CD4-positive, alpha-beta T cell (primary cell): ENCODE measurements at regions not wholly inside any gene's neighbourhood (a gene's known extent, or its start where the extent isn't known, plus 50 kb on each side); places are given as distances from the start of the nearest gene placed in this dataset.

ENCODE experiments used
- ATAC-seq: fragments of 200-7000 bp; cut with Tn5 transposase; one replicate; pipeline ENCODE4 v1.10.0; 2022; ENCODE audit warnings: mild to moderate bottlenecking; ENCODE audit not compliant: poor library complexity
- CTCF ChIA-PET: fragments of 350-600 bp; sonication (Branson Sonifier 250); formaldehyde crosslinking; loops from one replicate; lab custom pipeline; 2021; ENCODE audit warnings: antibody characterized with exemption, inconsistent platforms; lab: Charles Lee
- POLR2A ChIA-PET: fragments of 350-600 bp; sonication (Branson Sonifier 250); formaldehyde crosslinking; loops from one replicate; lab custom pipeline; 2021; ENCODE audit warnings: antibody characterized with exemption, inconsistent platforms; lab: Charles Lee
- DNase-seq, 14 experiments: peaks; one replicate each; pipeline ENCODE4 v3.0.0-alpha.2; 2013 to 2020; ENCODE audit warnings: mixed read lengths in 2 of 14
- H3K27ac ChIP-seq, 2 donors: one replicate each; pipeline versions ENCODE4 v1.5.1 to v1.7.0; 2013; ENCODE audit warnings: low read length in 2 of 2, low read depth in 1 of 2, mild to moderate bottlenecking in 1 of 2
- H3K27me3 ChIP-seq, 2 experiments: 1 replicate in 1 of 2; 2 replicates in 1 of 2; pipeline versions ENCODE4 v1.6.1 to v1.7.0; 2013; ENCODE audit warnings: low read length in 2 of 2, control low read depth in 1 of 2, mild to moderate bottlenecking in 1 of 2, moderate library complexity in 1 of 2; ENCODE audit not compliant: insufficient read depth in 2 of 2, control insufficient read depth in 1 of 2
- H3K36me3 ChIP-seq: one replicate; pipeline ENCODE4 v1.6.1; 2013; ENCODE audit warnings: low read length, control low read depth; ENCODE audit not compliant: insufficient read depth
- H3K4me1 ChIP-seq: one replicate; pipeline ENCODE4 v1.6.1; 2013; ENCODE audit warnings: low read length, control low read depth; ENCODE audit not compliant: insufficient read depth
- H3K4me3 ChIP-seq: one replicate; pipeline ENCODE4 v1.5.1; 2013; ENCODE audit warnings: mild to moderate bottlenecking, low read length, moderate library complexity
- H3K9me3 ChIP-seq, 2 experiments: 1 replicate in 1 of 2; 2 replicates in 1 of 2; pipeline versions ENCODE4 v1.6.1 to v1.7.0; 2013; ENCODE audit warnings: low read length in 2 of 2, mild to moderate bottlenecking in 2 of 2, control low read depth in 1 of 2, moderate library complexity in 1 of 2; ENCODE audit not compliant: control insufficient read depth in 1 of 2, insufficient read depth in 1 of 2
- H3K27ac Mint-ChIP-seq: one replicate; pipeline ENCODE4 v1.8.0; 2020; ENCODE audit warnings: mixed read lengths
- H3K27me3 Mint-ChIP-seq: one replicate; pipeline ENCODE4 v1.8.0; 2021; ENCODE audit warnings: mixed read lengths
- H3K36me3 Mint-ChIP-seq: one replicate; pipeline ENCODE4 v1.8.0; 2021; ENCODE audit warnings: low read depth, mixed read lengths
- H3K4me1 Mint-ChIP-seq: one replicate; pipeline ENCODE4 v1.8.0; 2021; ENCODE audit warnings: low read depth, mixed read lengths
- H3K4me3 Mint-ChIP-seq: one replicate; pipeline ENCODE4 v1.8.0; 2020; ENCODE audit warnings: mild to moderate bottlenecking, mixed read lengths
- H3K9me3 Mint-ChIP-seq: one replicate; pipeline ENCODE4 v1.8.0; 2020; ENCODE audit warnings: mixed read lengths
- intact Hi-C, 2 experiments: fragments of 100-400 bp; cut with DNase I in 1 of 2; cut with micrococcal nuclease in 1 of 2; formaldehyde crosslinking; loops; one replicate each; pipeline versions ENCODE4 v1.15.1 to v1.9.0; 2023 to 2025; cut with DNase I, micrococcal nuclease
- TF ChIP-seq, protein P1 (sequence below): fragments of 200-600 bp; IDR thresholded peaks from one replicate; pipeline ENCODE4 v1.8.0; 2022; ENCODE audit warnings: antibody characterized with exemption, mild to moderate bottlenecking

DNA sequence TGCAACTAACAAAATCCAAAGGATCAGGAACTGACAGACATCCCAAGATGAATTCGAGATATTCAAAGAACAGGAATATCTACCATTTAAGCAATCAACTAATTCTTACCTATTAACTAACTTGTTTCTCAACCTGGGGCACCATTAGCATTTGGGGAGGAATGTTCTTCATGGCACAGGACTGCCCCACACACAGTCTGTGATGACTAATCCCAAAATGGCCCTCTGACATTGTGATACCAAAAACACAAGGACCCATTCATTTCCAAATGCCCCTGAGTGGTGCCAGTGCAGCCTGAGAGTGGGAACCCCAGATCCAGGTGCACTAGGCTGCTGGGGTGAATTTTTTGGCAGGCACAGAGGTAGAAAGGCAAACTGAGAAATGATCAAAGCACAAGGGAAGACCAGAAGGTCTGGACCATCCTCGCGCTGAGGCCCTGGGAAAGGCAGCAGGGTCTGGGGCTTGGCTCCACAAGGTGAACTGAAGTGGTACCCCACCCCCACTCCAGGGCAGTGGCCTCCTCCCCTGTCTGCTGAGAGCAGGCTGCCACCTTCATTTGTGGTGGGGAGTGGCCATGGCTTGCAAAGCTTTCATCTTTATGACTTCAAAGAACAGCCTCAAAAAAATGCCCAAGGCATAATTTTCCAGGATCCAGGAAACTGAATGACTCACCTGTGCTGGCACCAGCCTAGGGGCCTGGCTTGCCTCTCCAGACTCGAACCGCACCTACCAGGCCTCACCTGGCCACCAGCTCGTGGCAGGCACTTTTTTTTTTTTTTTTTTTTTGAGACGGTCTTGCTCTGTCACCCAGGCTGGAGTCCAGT is 122.4 kb downstream of the BCOR start:
- Mint-ChIP-seq H3K27ac (no peak overlapping the region), H3K4me1 (peaks cover 9% of the 10 kb centered on the region), H3K27me3 (no peaks in the 10 kb centered on the region), H3K9me3 (peaks cover 4% of the 10 kb centered on the region), H3K36me3 (peaks cover 5% of the 10 kb centered on the region), H3K4me3 (no peak overlapping the region)
- TF ChIP-seq, protein P1, sequence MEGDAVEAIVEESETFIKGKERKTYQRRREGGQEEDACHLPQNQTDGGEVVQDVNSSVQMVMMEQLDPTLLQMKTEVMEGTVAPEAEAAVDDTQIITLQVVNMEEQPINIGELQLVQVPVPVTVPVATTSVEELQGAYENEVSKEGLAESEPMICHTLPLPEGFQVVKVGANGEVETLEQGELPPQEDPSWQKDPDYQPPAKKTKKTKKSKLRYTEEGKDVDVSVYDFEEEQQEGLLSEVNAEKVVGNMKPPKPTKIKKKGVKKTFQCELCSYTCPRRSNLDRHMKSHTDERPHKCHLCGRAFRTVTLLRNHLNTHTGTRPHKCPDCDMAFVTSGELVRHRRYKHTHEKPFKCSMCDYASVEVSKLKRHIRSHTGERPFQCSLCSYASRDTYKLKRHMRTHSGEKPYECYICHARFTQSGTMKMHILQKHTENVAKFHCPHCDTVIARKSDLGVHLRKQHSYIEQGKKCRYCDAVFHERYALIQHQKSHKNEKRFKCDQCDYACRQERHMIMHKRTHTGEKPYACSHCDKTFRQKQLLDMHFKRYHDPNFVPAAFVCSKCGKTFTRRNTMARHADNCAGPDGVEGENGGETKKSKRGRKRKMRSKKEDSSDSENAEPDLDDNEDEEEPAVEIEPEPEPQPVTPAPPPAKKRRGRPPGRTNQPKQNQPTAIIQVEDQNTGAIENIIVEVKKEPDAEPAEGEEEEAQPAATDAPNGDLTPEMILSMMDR, result no peak
- no peak for DNase-seq
- peaks cover 3% of the 10 kb centered on the region for H3K4me1 ChIP-seq
- no peak for ATAC-seq
- ChIA-PET POLR2A (interaction anchor here (0.7 kb wide), 1 partner anchor 164 kb away, joined by 3 read pairs; no protein-coding TSS in a partner anchor), CTCF (no interaction called here)
- no peaks in the 10 kb centered on the region for H3K27me3 ChIP-seq
- no peak overlapping the region for H3K27ac ChIP-seq
- intact Hi-C loops, result no loop called here
- H3K36me3 ChIP-seq, result no peaks in the 10 kb centered on the region
- no peak overlapping the region for H3K4me3 ChIP-seq
- H3K9me3 ChIP-seq, result peaks cover 0 to 5% of the 10 kb centered on the region in 2 experiments

GRCh38 chrX:39981946-39982345 is 115.8 kb downstream of the BCOR start:
- no peaks in the 10 kb centered on the region for H3K27me3 Mint-ChIP-seq
- no peak for DNase-seq
- H3K4me3 Mint-ChIP-seq, result no peak overlapping the region
- H3K27me3 ChIP-seq, result no peaks in the 10 kb centered on the region
- ChIA-PET CTCF (no interaction called here), POLR2A (no interaction called here)
- no peak overlapping the region for H3K27ac ChIP-seq
- H3K36me3 ChIP-seq, result no peaks in the 10 kb centered on the region
- H3K36me3 Mint-ChIP-seq, result no peaks in the 10 kb centered on the region
- H3K4me1 ChIP-seq, result no peaks in the 10 kb centered on the region
- H3K27ac Mint-ChIP-seq, result no peak overlapping the region
- ATAC-seq, result no peak
- intact Hi-C loops, result no loop called here
- H3K4me3 ChIP-seq, result no peak overlapping the region
- H3K9me3 Mint-ChIP-seq, result no peaks in the 10 kb centered on the region
- peaks cover 6% of the 10 kb centered on the region for H3K4me1 Mint-ChIP-seq
- TF ChIP-seq, protein P1, result no peak
- H3K9me3 ChIP-seq, result no peaks in the 10 kb centered on the region

- Histone ChIP-seq H3K36me3 (no peaks in the 10 kb centered on the region), H3K4me1 (no peaks in the 10 kb centered on the region), H3K27me3 (no peaks in the 10 kb centered on the region), H3K9me3 (no peaks in the 10 kb centered on the region), H3K27ac (no peak overlapping the region), H3K4me3 (no peak overlapping the region)
- H3K4me3 Mint-ChIP-seq, result no peak overlapping the region
- H3K27me3 Mint-ChIP-seq, result no peaks in the 10 kb centered on the region
- no peaks in the 10 kb centered on the region for H3K36me3 Mint-ChIP-seq
- H3K27ac Mint-ChIP-seq, result no peak overlapping the region
- intact Hi-C loops, result no loop called here
- TF ChIP-seq, protein P1, result no peak
- no peak for ATAC-seq
- POLR2A ChIA-PET, result no interaction called here
- H3K9me3 Mint-ChIP-seq, result no peaks in the 10 kb centered on the region
- DNase-seq, result no peak
- peaks cover 5% of the 10 kb centered on the region for H3K4me1 Mint-ChIP-seq
- CTCF ChIA-PET, result no interaction called here
These were observed 114.8 kb downstream of the BCOR start for GRCh38 chrX:39982948-39983347.
